ENCODE measurements at regions not wholly inside any gene's neighbourhood (a gene's known extent, or its start where the extent isn't known, plus 50 kb on each side); places are given as distances from the start of the nearest gene placed in this dataset.

- Histone ChIP-seq H3K9ac (ENCODE audit: insufficient read depth, low read length, poor library complexity, severe bottlenecking) (no peak overlapping the region), H3K4me3 (replicated peaks in 1 of 3; ENCODE audit: low read depth in 2 of 3, low read length in 3 of 3) (no peak overlapping the region), H3K9me3 (replicated peaks in 1 of 2; ENCODE audit: control insufficient read depth in 1 of 2, insufficient read depth in 1 of 2, low read length in 2 of 2) (no peaks in the 10 kb centered on the region), H3K4me1 (ENCODE audit: control insufficient read depth in 1 of 2, insufficient read depth in 2 of 2, low read length in 2 of 2) (no peaks in the 10 kb centered on the region), H3K27me3 (ENCODE audit: control insufficient read depth in 2 of 2, insufficient read depth in 2 of 2, low read length in 2 of 2) (peaks cover 0 to 2% of the 10 kb centered on the region in 2 donors), H3K79me2 (ENCODE audit: insufficient read depth, low read length) (no peaks in the 10 kb centered on the region), H3K4me2 (replicated peaks; ENCODE audit: extremely low read depth, low read length, poor library complexity, severe bottlenecking) (no peak overlapping the region), H4K20me1 (ENCODE audit: insufficient read depth, low read length) (no peaks in the 10 kb centered on the region), H3K27ac (ENCODE audit: low read depth in 1 of 2, low read length in 2 of 2) (no peak overlapping the region), H2AFZ (ENCODE audit: insufficient read depth, low read depth, low read length, poor library complexity, severe bottlenecking) (no peak overlapping the region), H3K36me3 (replicated peaks in 1 of 2; ENCODE audit: control insufficient read depth in 1 of 2, insufficient read depth in 2 of 2, low read length in 2 of 2) (no peaks in the 10 kb centered on the region)
- H3K9me3 Mint-ChIP-seq: peaks cover 0 to 7% (median 0%) of the 10 kb centered on the region in 7 donors
- H3K4me1 Mint-ChIP-seq: no peaks in the 10 kb centered on the region
- H3K4me3 Mint-ChIP-seq: no peak overlapping the region
- intact Hi-C loops (cut with micrococcal nuclease): no loop called here
- peaks cover 4 to 9% (median 5%) of the 10 kb centered on the region in 3 donors for H3K27me3 Mint-ChIP-seq (ENCODE audit: low read depth in 3 of 3)
- no peak overlapping the region for H3K27ac Mint-ChIP-seq
- TF ChIP-seq CTCF (IDR thresholded peaks at IDR 0.05): no peak
- WGBS (ENCODE audit: insufficient coverage): 100% methylated on average over 1 of the region's 4 CpGs
- DNase-seq: no peak
- no peaks in the 10 kb centered on the region for H3K36me3 Mint-ChIP-seq
Observed at GRCh38 chr2:30382162-30382783, 64.8 kb upstream of the LCLAT1 start.

GRCh38 chr2:30382995-30383394 is 64.1 kb upstream of the LCLAT1 start:
- no peaks in the 10 kb centered on the region for H3K36me3 Mint-ChIP-seq
- WGBS (ENCODE audit: insufficient coverage): no CpG with 5 or more reads among the region's 1 CpG

More at GRCh38 chr2:30382995-30383394, 64.1 kb upstream of the LCLAT1 start:
- Histone ChIP-seq H3K27ac (ENCODE audit: low read depth in 1 of 2, low read length in 2 of 2) (no peak overlapping the region), H3K9me3 (replicated peaks in 1 of 2; ENCODE audit: control insufficient read depth in 1 of 2, insufficient read depth in 1 of 2, low read length in 2 of 2) (no peaks in the 10 kb centered on the region), H3K9ac (ENCODE audit: insufficient read depth, low read length, poor library complexity, severe bottlenecking) (no peak overlapping the region), H3K27me3 (ENCODE audit: control insufficient read depth in 2 of 2, insufficient read depth in 2 of 2, low read length in 2 of 2) (peaks cover 0 to 2% of the 10 kb centered on the region in 2 donors), H3K79me2 (ENCODE audit: insufficient read depth, low read length) (no peaks in the 10 kb centered on the region), H2AFZ (ENCODE audit: insufficient read depth, low read depth, low read length, poor library complexity, severe bottlenecking) (no peak overlapping the region), H3K4me3 (replicated peaks in 1 of 3; ENCODE audit: low read depth in 2 of 3, low read length in 3 of 3) (no peak overlapping the region), H4K20me1 (ENCODE audit: insufficient read depth, low read length) (no peaks in the 10 kb centered on the region), H3K4me2 (replicated peaks; ENCODE audit: extremely low read depth, low read length, poor library complexity, severe bottlenecking) (no peak overlapping the region), H3K4me1 (ENCODE audit: control insufficient read depth in 1 of 2, insufficient read depth in 2 of 2, low read length in 2 of 2) (no peaks in the 10 kb centered on the region), H3K36me3 (replicated peaks in 1 of 2; ENCODE audit: control insufficient read depth in 1 of 2, insufficient read depth in 2 of 2, low read length in 2 of 2) (no peaks in the 10 kb centered on the region)
- no peak overlapping the region for H3K4me3 Mint-ChIP-seq
- peaks cover 4 to 9% (median 5%) of the 10 kb centered on the region in 3 donors for H3K27me3 Mint-ChIP-seq (ENCODE audit: low read depth in 3 of 3)
- peaks cover 0 to 7% (median 0%) of the 10 kb centered on the region in 7 donors for H3K9me3 Mint-ChIP-seq
- TF ChIP-seq CTCF (IDR thresholded peaks at IDR 0.05): no peak
- no peak for DNase-seq
- intact Hi-C loops (cut with micrococcal nuclease): no loop called here
- no peaks in the 10 kb centered on the region for H3K4me1 Mint-ChIP-seq
- H3K27ac Mint-ChIP-seq: no peak overlapping the region

All from CD14-positive monocyte (primary cell).